ENCODE measurements at regions not wholly inside any gene's neighbourhood (a gene's known extent, or its start where the extent isn't known, plus 50 kb on each side); places are given as distances from the start of the nearest gene placed in this dataset.

DNA sequence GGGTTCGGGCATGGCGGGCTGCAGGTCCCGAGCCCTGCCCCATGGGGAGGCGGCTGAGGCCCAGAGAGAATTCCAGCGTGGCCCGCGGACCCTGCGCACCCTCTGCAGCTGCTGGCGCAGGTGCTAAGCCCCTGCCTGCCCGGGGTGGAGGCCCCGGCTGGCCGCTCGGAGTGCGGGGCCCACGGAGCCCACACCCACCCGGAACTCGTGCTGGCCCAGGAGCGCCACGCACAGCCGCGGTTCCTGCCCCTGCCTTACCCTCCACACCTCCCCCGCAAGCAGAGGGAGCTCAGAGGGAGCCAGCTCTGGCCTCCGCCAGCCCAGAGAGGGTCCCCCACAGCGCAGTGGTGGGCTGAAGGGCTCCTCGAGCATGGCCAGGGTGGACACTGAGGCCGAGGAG, 75.3 kb downstream of the MRPS30 start:
- FAIRE-seq (no peak), ATAC-seq (no peak), DNase-seq (ENCODE audit: low spot score) (no peak)
- Histone ChIP-seq H3K27ac (ENCODE audit: extremely low read length, insufficient read depth, low read length) (no peak overlapping the region), H3K27me3 (ENCODE audit: control insufficient read depth in 1 of 2, insufficient read depth in 2 of 2, low read length in 2 of 2) (no peaks in the 10 kb centered on the region), H3K36me3 (replicated peaks in 1 of 2; ENCODE audit: control insufficient read depth in 1 of 2, insufficient read depth in 2 of 2, low read length in 2 of 2) (no peaks in the 10 kb centered on the region), H4K20me1 (ENCODE audit: insufficient read depth, low read length) (no peaks in the 10 kb centered on the region), H3K79me2 (ENCODE audit: insufficient read depth, low read length) (no peaks in the 10 kb centered on the region), H3K4me3 (replicated peaks in 1 of 3; ENCODE audit: insufficient read depth in 1 of 3, low read depth in 2 of 3, low read length in 3 of 3) (no peak overlapping the region), H3K9ac (ENCODE audit: insufficient read depth, low read depth, low read length) (no peak overlapping the region), H3K9me3 (ENCODE audit: low read length) (no peaks in the 10 kb centered on the region), H2AFZ (ENCODE audit: low read length) (no peak overlapping the region), H3K4me2 (ENCODE audit: low read depth, low read length) (no peak overlapping the region), H3K4me1 (ENCODE audit: insufficient read depth, low read length) (no peaks in the 10 kb centered on the region)
- no TSS peak for BruUV-seq (replicated peaks)
- TF ChIP-seq, protein P1, sequence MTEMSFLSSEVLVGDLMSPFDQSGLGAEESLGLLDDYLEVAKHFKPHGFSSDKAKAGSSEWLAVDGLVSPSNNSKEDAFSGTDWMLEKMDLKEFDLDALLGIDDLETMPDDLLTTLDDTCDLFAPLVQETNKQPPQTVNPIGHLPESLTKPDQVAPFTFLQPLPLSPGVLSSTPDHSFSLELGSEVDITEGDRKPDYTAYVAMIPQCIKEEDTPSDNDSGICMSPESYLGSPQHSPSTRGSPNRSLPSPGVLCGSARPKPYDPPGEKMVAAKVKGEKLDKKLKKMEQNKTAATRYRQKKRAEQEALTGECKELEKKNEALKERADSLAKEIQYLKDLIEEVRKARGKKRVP (CRISPR knock-in tag; IDR thresholded peaks at IDR 0.05) = no peak
- no peak for TF ChIP-seq PHF5A (CRISPR knock-in tag; IDR thresholded peaks at IDR 0.05; ENCODE audit: low read depth, unreplicated experiment)
- TF ChIP-seq JARID2 (CRISPR knock-in tag; IDR thresholded peaks at IDR 0.05; ENCODE audit: insufficient replicate concordance) = no peak
- no peak for TF ChIP-seq ZNF570 (CRISPR knock-in tag; IDR thresholded peaks at IDR 0.05; ENCODE audit: borderline replicate concordance)
- TF ChIP-seq CCAR2 (optimal IDR thresholded peaks at IDR 0.05; ENCODE audit: low read depth, low read length) = no peak
- TF ChIP-seq, protein P2, sequence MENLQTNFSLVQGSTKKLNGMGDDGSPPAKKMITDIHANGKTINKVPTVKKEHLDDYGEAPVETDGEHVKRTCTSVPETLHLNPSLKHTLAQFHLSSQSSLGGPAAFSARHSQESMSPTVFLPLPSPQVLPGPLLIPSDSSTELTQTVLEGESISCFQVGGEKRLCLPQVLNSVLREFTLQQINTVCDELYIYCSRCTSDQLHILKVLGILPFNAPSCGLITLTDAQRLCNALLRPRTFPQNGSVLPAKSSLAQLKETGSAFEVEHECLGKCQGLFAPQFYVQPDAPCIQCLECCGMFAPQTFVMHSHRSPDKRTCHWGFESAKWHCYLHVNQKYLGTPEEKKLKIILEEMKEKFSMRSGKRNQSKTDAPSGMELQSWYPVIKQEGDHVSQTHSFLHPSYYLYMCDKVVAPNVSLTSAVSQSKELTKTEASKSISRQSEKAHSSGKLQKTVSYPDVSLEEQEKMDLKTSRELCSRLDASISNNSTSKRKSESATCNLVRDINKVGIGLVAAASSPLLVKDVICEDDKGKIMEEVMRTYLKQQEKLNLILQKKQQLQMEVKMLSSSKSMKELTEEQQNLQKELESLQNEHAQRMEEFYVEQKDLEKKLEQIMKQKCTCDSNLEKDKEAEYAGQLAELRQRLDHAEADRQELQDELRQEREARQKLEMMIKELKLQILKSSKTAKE (CRISPR knock-in tag; IDR thresholded peaks at IDR 0.05; ENCODE audit: borderline replicate concordance) = no peak
- TF ChIP-seq PRMT3 (CRISPR knock-in tag; IDR thresholded peaks at IDR 0.05; ENCODE audit: borderline replicate concordance, low read depth) = no peak
- TF ChIP-seq ZBTB7A (CRISPR knock-in tag; IDR thresholded peaks at IDR 0.05) = no peak
- no peak for TF ChIP-seq CBX5 (CRISPR knock-in tag; IDR thresholded peaks at IDR 0.05; ENCODE audit: borderline replicate concordance)
- TF ChIP-seq ZNF839 (CRISPR knock-in tag; IDR thresholded peaks at IDR 0.05; ENCODE audit: borderline replicate concordance) = no peak
- POLR2A ChIA-PET = no interaction called here
- WGBS (ENCODE audit: low lambda C conversion rate) = 84% methylated on average over 5 of the region's 26 CpGs
- in situ Hi-C loops (cut with HindIII; ENCODE audit: extremely low pct_ligation_motif_present, low pct_unique_long_range_greater_than_20kb) = no loop called here
- intact Hi-C loops (cut with micrococcal nuclease; ENCODE audit: unreplicated experiment) = no loop called here
- CTCF ChIA-PET (ENCODE audit: low intra/inter-chr PET ratio, low total read pairs) = no interaction called here
